H9 (cell line): ENCODE measurements at regions not wholly inside any gene's neighbourhood (a gene's known extent, or its start where the extent isn't known, plus 50 kb on each side); places are given as distances from the start of the nearest gene placed in this dataset.

ENCODE experiments used
- DNase-seq: peaks from one replicate; pipeline ENCODE4 v3.0.0-alpha.2; 2017
- H2AFZ ChIP-seq: one replicate; pipeline ENCODE4 v1.6.1; 2013; ENCODE audit warnings: mild to moderate bottlenecking, low read length, control low read depth, moderate library complexity
- H2AK5ac ChIP-seq: 2 replicates; pipeline ENCODE4 v1.6.1; 2013; ENCODE audit warnings: low read length, control low read depth, mixed read lengths; ENCODE audit not compliant: insufficient read length
- H2BK120ac ChIP-seq: one replicate; pipeline ENCODE4 v1.6.1; 2013; ENCODE audit warnings: low read depth, mild to moderate bottlenecking, low read length, control low read depth, inconsistent platforms; ENCODE audit not compliant: poor library complexity, severe bottlenecking
- H2BK12ac ChIP-seq: 2 replicates; pipeline ENCODE4 v1.6.1; 2013; ENCODE audit warnings: low read length, control low read depth, mixed read lengths, low read depth; ENCODE audit not compliant: insufficient read length
- H2BK15ac ChIP-seq: 2 replicates; pipeline ENCODE4 v1.6.1; 2013; ENCODE audit warnings: low read depth, low read length, control low read depth
- H2BK20ac ChIP-seq: one replicate; pipeline ENCODE4 v1.6.1; 2013; ENCODE audit warnings: low read depth, mild to moderate bottlenecking, low read length, control low read depth, inconsistent platforms; ENCODE audit not compliant: poor library complexity, severe bottlenecking
- H2BK5ac ChIP-seq: 2 replicates; pipeline ENCODE4 v1.6.1; 2013; ENCODE audit warnings: low read length, control low read depth, mixed read lengths; ENCODE audit not compliant: insufficient read length
- H3K14ac ChIP-seq: 2 replicates; pipeline ENCODE4 v1.6.1; 2013; ENCODE audit warnings: low read length, control low read depth; ENCODE audit not compliant: insufficient read depth
- H3K18ac ChIP-seq: 2 replicates; pipeline ENCODE4 v1.6.1; 2013; ENCODE audit warnings: low read depth, mild to moderate bottlenecking, mixed read lengths, low read length, control low read depth; ENCODE audit not compliant: insufficient read length
- H3K23ac ChIP-seq: 2 replicates; pipeline ENCODE4 v1.6.1; 2013; ENCODE audit warnings: low read length, control low read depth, mixed read lengths, low read depth; ENCODE audit not compliant: insufficient read length
- H3K23me2 ChIP-seq: 2 replicates; pipeline ENCODE4 v1.6.1; 2013; ENCODE audit warnings: low read depth, mild to moderate bottlenecking, mixed read lengths, low read length, control low read depth; ENCODE audit not compliant: insufficient read length, poor library complexity, severe bottlenecking
- H3K27ac ChIP-seq: 2 replicates; pipeline ENCODE4 v1.5.1; 2013; ENCODE audit warnings: low read length, control low read depth, mixed read lengths, low read depth; ENCODE audit not compliant: insufficient read length
- H3K27me3 ChIP-seq: 2 replicates; pipeline ENCODE4 v1.6.1; 2013; ENCODE audit warnings: low read length, control low read depth, inconsistent platforms; ENCODE audit not compliant: insufficient read depth
- H3K4ac ChIP-seq: 2 replicates; pipeline ENCODE4 v1.6.1; 2013; ENCODE audit warnings: low read depth, mild to moderate bottlenecking, control low read depth, inconsistent platforms, low read length, moderate library complexity
- H3K4me1 ChIP-seq: 2 replicates; pipeline ENCODE4 v1.6.1; 2013; ENCODE audit warnings: low read length, control low read depth, inconsistent platforms; ENCODE audit not compliant: insufficient read depth
- H3K4me2 ChIP-seq: 2 replicates; pipeline ENCODE4 v1.6.1; 2013; ENCODE audit warnings: low read length, control low read depth, mixed read lengths; ENCODE audit not compliant: insufficient read length, insufficient read depth
- H3K56ac ChIP-seq: 2 replicates; pipeline ENCODE4 v1.6.1; 2013; ENCODE audit warnings: low read depth, mild to moderate bottlenecking, mixed read lengths, low read length, control low read depth; ENCODE audit not compliant: insufficient read length
- H3K79me1 ChIP-seq: 2 replicates; pipeline ENCODE4 v1.6.1; 2013; ENCODE audit warnings: low read depth, mild to moderate bottlenecking, moderate library complexity, low read length, control low read depth, inconsistent platforms; ENCODE audit not compliant: insufficient read depth, poor library complexity, severe bottlenecking
- H3K79me2 ChIP-seq: 2 replicates; pipeline ENCODE4 v1.6.1; 2013; ENCODE audit warnings: low read length, control low read depth, inconsistent platforms; ENCODE audit not compliant: insufficient read depth
- H3K9ac ChIP-seq: 2 replicates; pipeline ENCODE4 v1.6.1; 2013; ENCODE audit warnings: low read length, control low read depth, mixed read lengths; ENCODE audit not compliant: insufficient read length; ENCODE audit errors: extremely low read depth
- H3K9me3 ChIP-seq: one replicate; pipeline ENCODE4 v1.6.1; 2013; ENCODE audit warnings: low read depth, low read length, inconsistent platforms; ENCODE audit not compliant: control insufficient read depth
- H3T11ph ChIP-seq: one replicate; pipeline ENCODE4 v1.6.1; 2013; ENCODE audit warnings: mild to moderate bottlenecking, low read length, control low read depth, inconsistent platforms
- H4K20me1 ChIP-seq: one replicate; pipeline ENCODE4 v1.6.1; 2013; ENCODE audit not compliant: control insufficient read depth, insufficient read length, insufficient read depth
- H4K5ac ChIP-seq: 2 replicates; pipeline ENCODE4 v1.6.1; 2013; ENCODE audit warnings: low read depth, mild to moderate bottlenecking, mixed read lengths, low read length, control low read depth; ENCODE audit not compliant: insufficient read length
- H4K8ac ChIP-seq: replicated peaks from 2 replicates; pipeline ENCODE4 v1.6.1; 2013; ENCODE audit warnings: low read length, control low read depth, mixed read lengths, low read depth; ENCODE audit not compliant: insufficient read length
- H4K91ac ChIP-seq: 2 replicates; pipeline ENCODE4 v1.6.1; 2013; ENCODE audit warnings: low read depth, mild to moderate bottlenecking, moderate library complexity, mixed read lengths, low read length, control low read depth; ENCODE audit not compliant: insufficient read length
- H3K27ac Mint-ChIP-seq, 3 experiments: 2 replicates in 2 of 3; 3 replicates in 1 of 3; pipeline ENCODE4 v1.8.0; 2020 to 2021; ENCODE audit warnings: mixed read lengths in 3 of 3, mild to moderate bottlenecking in 1 of 3, moderate library complexity in 1 of 3
- H3K27me3 Mint-ChIP-seq: 2 replicates; pipeline ENCODE4 v1.8.0; 2021; ENCODE audit warnings: low read depth, mild to moderate bottlenecking, moderate library complexity, mixed read lengths
- H3K36me3 Mint-ChIP-seq, 3 experiments: 2 replicates in 2 of 3; 3 replicates in 1 of 3; pipeline ENCODE4 v1.8.0; 2020 to 2021; ENCODE audit warnings: low read depth in 3 of 3, mixed read lengths in 3 of 3; ENCODE audit not compliant: insufficient read depth in 1 of 3
- H3K4me1 Mint-ChIP-seq, 2 experiments: 2 replicates each; pipeline ENCODE4 v1.8.0; 2020; ENCODE audit warnings: mixed read lengths in 2 of 2
- H3K4me3 Mint-ChIP-seq, 2 experiments: 2 replicates in 1 of 2; 3 replicates in 1 of 2; pipeline ENCODE4 v1.8.0; 2020 to 2021; ENCODE audit warnings: mild to moderate bottlenecking in 2 of 2, mixed read lengths in 2 of 2, moderate library complexity in 1 of 2
- H3K9me3 Mint-ChIP-seq, 2 experiments: 2 replicates in 1 of 2; 3 replicates in 1 of 2; pipeline ENCODE4 v1.8.0; 2020; ENCODE audit warnings: mild to moderate bottlenecking in 2 of 2, mixed read lengths in 2 of 2, moderate library complexity in 1 of 2
- CTCF ChIP-seq: fragments of 200-600 bp; sonication (generic); conservative IDR thresholded peaks from 3 replicates; pipeline ENCODE4 v1.8.0; 2021; ENCODE audit warnings: antibody characterized with exemption, mild to moderate bottlenecking
- WGBS: extraction: QIAGEN DNeasy Blood & Tissue Kit; methylation state at CpG from one replicate; pipeline ENCODE4 v1.1.7; 2013; ENCODE audit warnings: missing lambda C conversion rate, low lambda C conversion rate, mixed read lengths; ENCODE audit not compliant: insufficient read length; ENCODE audit errors: extremely low coverage; 5-methylcytosine and 5-hydroxymethylcytosine counted together

GRCh38 chr13:75136151-75136550 lies 345.8 kb downstream of the TBC1D4 start:
- H4K5ac ChIP-seq, result no peak overlapping the region
- H3K79me1 ChIP-seq, result no peaks in the 10 kb centered on the region
- H3K36me3 Mint-ChIP-seq, result peaks cover 3 to 15% (median 4%) of the 10 kb centered on the region in 3 experiments; a peak in 6 of 7 replicates
- no peak for DNase-seq
- no peak overlapping the region for H2BK120ac ChIP-seq
- no peak overlapping the region for H2BK15ac ChIP-seq
- no peaks in the 10 kb centered on the region for H3K79me2 ChIP-seq
- H3K23me2 ChIP-seq, result no peaks in the 10 kb centered on the region
- H3K27me3 Mint-ChIP-seq, result no peaks in the 10 kb centered on the region
- no peak overlapping the region for H2AFZ ChIP-seq
- H2BK5ac ChIP-seq, result no peak overlapping the region
- no peak overlapping the region for H3K9ac ChIP-seq
- H3K27ac Mint-ChIP-seq, result no peak overlapping the region
- H3K4ac ChIP-seq, result no peak overlapping the region
- H3K4me1 ChIP-seq, result no peaks in the 10 kb centered on the region
- no peak overlapping the region for H3K4me3 Mint-ChIP-seq
- no peak for TF ChIP-seq CTCF
- H3K4me1 Mint-ChIP-seq, result no peaks in the 10 kb centered on the region
- no peak overlapping the region for H4K8ac ChIP-seq
- no peak overlapping the region for H4K91ac ChIP-seq
- no peak overlapping the region for H3K18ac ChIP-seq
- H2AK5ac ChIP-seq, result no peak overlapping the region
- no CpG with 5 or more reads among the region's 1 CpG for WGBS
- H4K20me1 ChIP-seq, result no peaks in the 10 kb centered on the region
- H3K27me3 ChIP-seq, result no peaks in the 10 kb centered on the region
- H2BK20ac ChIP-seq, result no peak overlapping the region
- peaks cover 23 to 36% of the 10 kb centered on the region in 2 experiments for H3K9me3 Mint-ChIP-seq
- H2BK12ac ChIP-seq, result no peak overlapping the region
- no peak overlapping the region for H3K27ac ChIP-seq
- H3T11ph ChIP-seq, result no peak overlapping the region
- no peak overlapping the region for H3K56ac ChIP-seq
- H3K14ac ChIP-seq, result no peak overlapping the region
- H3K4me2 ChIP-seq, result no peak overlapping the region
- H3K23ac ChIP-seq, result no peak overlapping the region
- no peaks in the 10 kb centered on the region for H3K9me3 ChIP-seq
